ENCODE measurements at regions not wholly inside any gene's neighbourhood (a gene's known extent, or its start where the extent isn't known, plus 50 kb on each side); places are given as distances from the start of the nearest gene placed in this dataset.

DNA sequence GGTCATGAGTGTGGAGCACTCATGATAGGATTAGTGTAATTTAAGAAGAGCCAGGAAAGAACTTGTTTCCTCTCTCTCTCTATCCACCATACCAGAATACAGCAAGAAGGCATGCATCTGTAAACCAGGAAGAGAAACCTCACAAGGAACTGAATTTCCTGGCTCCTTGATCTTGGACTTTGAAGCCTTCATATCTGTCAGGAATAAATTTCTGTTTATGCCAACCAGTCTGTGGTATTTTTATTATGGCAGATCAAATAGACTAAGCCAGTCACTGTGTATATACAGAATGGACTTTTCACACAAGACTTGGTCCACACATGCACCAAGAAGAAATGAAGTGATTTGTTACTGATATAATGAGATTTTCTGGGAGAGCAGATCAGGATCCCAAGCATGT lies 930.1 kb upstream of the TMEFF2 start:
- Mint-ChIP-seq H3K27ac (no peak overlapping the region), H3K4me3 (no peak overlapping the region), H3K27me3 (ENCODE audit: low read depth) (no peaks in the 10 kb centered on the region), H3K9me3 (peaks cover under 1% of the 10 kb centered on the region; the same call in 1 of the 2 replicates), H3K4me1 (no peaks in the 10 kb centered on the region), H3K36me3 (no peaks in the 10 kb centered on the region)
- ChIA-PET POLR2A (no interaction called here), CTCF (no interaction called here)
- TF ChIP-seq RELA (CRISPR knock-in tag; IDR thresholded peaks at IDR 0.05; ENCODE audit: borderline replicate concordance) (no peak), AFF4 (CRISPR knock-in tag; IDR thresholded peaks at IDR 0.05; ENCODE audit: borderline replicate concordance) (no peak), ZNF671 (CRISPR knock-in tag; IDR thresholded peaks at IDR 0.05) (no peak), ATF6 (CRISPR knock-in tag; IDR thresholded peaks at IDR 0.05) (no peak), FOXK1 (CRISPR knock-in tag; IDR thresholded peaks at IDR 0.05) (no peak), JUN (CRISPR knock-in tag; IDR thresholded peaks at IDR 0.05) (no peak), KAT7 (CRISPR knock-in tag; IDR thresholded peaks at IDR 0.05; ENCODE audit: borderline replicate concordance) (no peak), CBFB (CRISPR knock-in tag; IDR thresholded peaks at IDR 0.05; ENCODE audit: low read depth) (no peak), ELF4 (CRISPR knock-in tag; IDR thresholded peaks at IDR 0.05; ENCODE audit: low read depth) (no peak), TCF7 (CRISPR knock-in tag; IDR thresholded peaks at IDR 0.05; ENCODE audit: low read depth) (no peak), ATF2 (CRISPR knock-in tag; IDR thresholded peaks at IDR 0.05; ENCODE audit: borderline replicate concordance, low read depth) (no peak), ZNF232 (CRISPR knock-in tag; IDR thresholded peaks at IDR 0.05) (no peak), GRHL2 (CRISPR knock-in tag; IDR thresholded peaks at IDR 0.05; ENCODE audit: insufficient replicate concordance, severe bottlenecking) (no peak)
- TF ChIP-seq, protein P1, sequence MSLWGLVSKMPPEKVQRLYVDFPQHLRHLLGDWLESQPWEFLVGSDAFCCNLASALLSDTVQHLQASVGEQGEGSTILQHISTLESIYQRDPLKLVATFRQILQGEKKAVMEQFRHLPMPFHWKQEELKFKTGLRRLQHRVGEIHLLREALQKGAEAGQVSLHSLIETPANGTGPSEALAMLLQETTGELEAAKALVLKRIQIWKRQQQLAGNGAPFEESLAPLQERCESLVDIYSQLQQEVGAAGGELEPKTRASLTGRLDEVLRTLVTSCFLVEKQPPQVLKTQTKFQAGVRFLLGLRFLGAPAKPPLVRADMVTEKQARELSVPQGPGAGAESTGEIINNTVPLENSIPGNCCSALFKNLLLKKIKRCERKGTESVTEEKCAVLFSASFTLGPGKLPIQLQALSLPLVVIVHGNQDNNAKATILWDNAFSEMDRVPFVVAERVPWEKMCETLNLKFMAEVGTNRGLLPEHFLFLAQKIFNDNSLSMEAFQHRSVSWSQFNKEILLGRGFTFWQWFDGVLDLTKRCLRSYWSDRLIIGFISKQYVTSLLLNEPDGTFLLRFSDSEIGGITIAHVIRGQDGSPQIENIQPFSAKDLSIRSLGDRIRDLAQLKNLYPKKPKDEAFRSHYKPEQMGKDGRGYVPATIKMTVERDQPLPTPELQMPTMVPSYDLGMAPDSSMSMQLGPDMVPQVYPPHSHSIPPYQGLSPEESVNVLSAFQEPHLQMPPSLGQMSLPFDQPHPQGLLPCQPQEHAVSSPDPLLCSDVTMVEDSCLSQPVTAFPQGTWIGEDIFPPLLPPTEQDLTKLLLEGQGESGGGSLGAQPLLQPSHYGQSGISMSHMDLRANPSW (CRISPR knock-in tag; conservative IDR thresholded peaks at IDR 0.05; ENCODE audit: low read depth) = no peak
- TF ChIP-seq, protein P2, sequence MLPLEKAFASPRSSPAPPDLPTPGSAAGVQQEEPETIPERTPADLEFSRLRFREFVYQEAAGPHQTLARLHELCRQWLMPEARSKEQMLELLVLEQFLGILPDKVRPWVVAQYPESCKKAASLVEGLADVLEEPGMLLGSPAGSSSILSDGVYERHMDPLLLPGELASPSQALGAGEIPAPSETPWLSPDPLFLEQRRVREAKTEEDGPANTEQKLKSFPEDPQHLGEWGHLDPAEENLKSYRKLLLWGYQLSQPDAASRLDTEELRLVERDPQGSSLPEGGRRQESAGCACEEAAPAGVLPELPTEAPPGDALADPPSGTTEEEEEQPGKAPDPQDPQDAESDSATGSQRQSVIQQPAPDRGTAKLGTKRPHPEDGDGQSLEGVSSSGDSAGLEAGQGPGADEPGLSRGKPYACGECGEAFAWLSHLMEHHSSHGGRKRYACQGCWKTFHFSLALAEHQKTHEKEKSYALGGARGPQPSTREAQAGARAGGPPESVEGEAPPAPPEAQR (CRISPR knock-in tag; IDR thresholded peaks at IDR 0.05) = no peak
- TF ChIP-seq, protein P3, sequence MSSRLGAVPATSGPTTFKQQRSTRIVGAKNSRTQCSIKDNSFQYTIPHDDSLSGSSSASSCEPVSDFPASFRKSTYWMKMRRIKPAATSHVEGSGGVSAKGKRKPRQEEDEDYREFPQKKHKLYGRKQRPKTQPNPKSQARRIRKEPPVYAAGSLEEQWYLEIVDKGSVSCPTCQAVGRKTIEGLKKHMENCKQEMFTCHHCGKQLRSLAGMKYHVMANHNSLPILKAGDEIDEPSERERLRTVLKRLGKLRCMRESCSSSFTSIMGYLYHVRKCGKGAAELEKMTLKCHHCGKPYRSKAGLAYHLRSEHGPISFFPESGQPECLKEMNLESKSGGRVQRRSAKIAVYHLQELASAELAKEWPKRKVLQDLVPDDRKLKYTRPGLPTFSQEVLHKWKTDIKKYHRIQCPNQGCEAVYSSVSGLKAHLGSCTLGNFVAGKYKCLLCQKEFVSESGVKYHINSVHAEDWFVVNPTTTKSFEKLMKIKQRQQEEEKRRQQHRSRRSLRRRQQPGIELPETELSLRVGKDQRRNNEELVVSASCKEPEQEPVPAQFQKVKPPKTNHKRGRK (CRISPR knock-in tag; IDR thresholded peaks at IDR 0.05; ENCODE audit: borderline replicate concordance) = no peak
- DNase-seq (ENCODE audit: low spot score) (no peak), ATAC-seq (no peak)

Data from WTC11 (cell line).